ENCODE measurements at regions not wholly inside any gene's neighbourhood (a gene's known extent, or its start where the extent isn't known, plus 50 kb on each side); places are given as distances from the start of the nearest gene placed in this dataset.
"Not testable (repeated sequence)": the region's sequence is repeated elsewhere in the genome, so short reads cannot be mapped to it uniquely, and the experiment has no call there.

DNA sequence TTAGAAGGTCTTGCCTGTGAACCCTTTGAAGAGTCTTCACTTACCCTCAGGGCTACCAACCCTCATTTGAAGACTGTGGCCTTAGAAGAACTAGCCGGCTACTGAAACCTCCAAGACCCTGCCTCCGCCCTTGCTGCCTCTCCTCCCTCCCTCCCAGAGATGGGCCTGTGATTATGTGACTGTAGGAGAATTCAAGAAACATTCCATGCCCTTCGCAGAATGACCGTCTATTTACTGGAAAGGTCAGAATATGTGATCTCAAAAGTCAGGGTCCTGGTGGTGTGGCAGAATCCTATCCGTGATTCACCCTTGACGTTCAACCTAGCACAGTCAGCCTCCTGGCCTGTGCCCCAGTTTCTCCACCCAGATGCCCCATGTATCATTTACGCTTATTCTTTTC is 109.6 kb downstream of the CTNND1 start:
- no peak for DNase-seq

- no peak for DNase-seq
Measured at GRCh38 chr11:57873196-57873911, 111.8 kb downstream of the CTNND1 start.

GRCh38 chr11:57874981-57875380 is 113.4 kb downstream of the CTNND1 start:
- peak in 1 of 56 donors; percentile 0 for DNase-seq

- DNase-seq = no peak
Measured at GRCh38 chr11:57881647-57882046, 120.0 kb downstream of the CTNND1 start.

GRCh38 chr11:57883630-57884029 is 122.0 kb downstream of the CTNND1 start:
- no peak for DNase-seq

- DNase-seq = peak in 1 of 56 donors; percentile 4
Measured at GRCh38 chr11:57885298-57886050, 123.9 kb downstream of the CTNND1 start.

- no peak for DNase-seq
Measured at GRCh38 chr11:57888386-57888785, 126.8 kb downstream of the CTNND1 start.

DNA sequence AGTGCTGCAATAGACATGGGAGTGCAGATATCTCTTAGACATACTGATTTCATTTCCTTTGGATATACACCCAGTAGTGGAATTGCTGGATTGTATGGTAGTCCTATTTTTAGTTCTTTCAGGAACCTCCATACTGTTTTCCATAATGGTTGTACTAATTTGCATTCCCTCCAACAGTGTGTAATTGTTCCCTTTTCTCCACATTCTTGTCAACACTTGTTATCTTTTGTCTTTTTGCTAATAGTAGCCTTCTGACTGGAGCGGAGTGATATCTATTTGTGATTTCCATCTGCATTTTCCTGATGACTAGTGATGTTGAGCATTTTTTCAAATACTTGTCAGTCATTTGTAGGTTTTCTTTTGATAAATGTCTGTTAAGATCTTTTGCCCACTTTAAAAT is 128.9 kb downstream of the CTNND1 start:
- DNase-seq = no peak

DNA sequence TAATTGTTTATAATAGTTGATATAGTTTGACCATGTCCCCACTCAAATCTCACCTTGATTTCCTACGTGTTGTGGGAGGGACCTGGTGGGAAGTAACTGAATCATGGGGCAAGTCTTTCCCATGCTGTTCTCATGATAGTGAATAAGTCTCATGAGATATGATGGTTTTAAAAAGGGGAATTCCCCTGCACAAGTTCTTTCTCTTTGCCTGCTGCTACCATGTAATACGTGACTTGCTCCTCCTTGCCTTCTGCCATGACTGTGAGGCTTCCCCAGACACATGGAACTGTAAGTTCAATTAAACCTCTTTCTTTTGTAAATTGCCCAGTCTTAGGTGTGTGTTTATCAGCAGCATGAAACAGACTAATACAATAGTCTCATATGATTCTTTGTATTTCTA is 130.5 kb upstream of the OR9Q1 start:
- not testable (repeated sequence) for DNase-seq

DNA sequence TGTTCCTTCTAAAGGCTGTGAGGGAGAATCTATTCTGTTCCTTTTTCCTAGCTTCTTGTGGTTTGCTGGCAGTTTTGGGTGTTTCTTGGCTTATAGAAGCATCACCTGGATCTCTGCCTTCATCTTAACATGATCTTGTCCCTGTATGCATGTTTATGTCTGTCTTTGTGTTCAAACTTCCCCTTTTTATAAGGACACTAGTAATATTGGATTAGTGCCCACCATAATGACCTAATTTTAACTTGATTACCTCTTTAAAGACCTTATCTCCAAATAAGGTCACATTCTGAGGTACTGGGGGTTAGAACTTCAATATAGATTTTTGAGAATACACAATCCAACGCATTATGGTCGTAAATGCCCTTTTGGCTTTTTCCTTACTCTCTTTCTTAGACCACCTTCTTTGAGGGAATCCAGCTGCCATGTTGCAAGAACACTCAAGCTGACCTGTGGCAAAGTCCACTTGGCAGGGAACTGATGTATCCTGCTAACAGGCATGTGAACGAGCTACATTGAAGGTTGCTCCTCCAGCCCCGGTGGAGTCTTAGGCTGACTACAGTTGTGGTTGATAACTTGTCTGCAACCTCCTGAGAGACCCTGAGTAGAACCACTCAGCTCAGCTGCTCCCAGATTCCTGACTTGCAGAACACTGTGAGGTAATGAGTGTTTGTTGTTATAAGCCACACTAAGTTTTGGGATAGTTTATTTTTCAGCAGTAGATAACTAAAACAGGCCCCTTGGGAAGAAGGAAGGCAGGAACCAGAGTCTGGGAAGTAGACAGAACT is 127.1 kb upstream of the OR9Q1 start:
- no peak for DNase-seq

DNA sequence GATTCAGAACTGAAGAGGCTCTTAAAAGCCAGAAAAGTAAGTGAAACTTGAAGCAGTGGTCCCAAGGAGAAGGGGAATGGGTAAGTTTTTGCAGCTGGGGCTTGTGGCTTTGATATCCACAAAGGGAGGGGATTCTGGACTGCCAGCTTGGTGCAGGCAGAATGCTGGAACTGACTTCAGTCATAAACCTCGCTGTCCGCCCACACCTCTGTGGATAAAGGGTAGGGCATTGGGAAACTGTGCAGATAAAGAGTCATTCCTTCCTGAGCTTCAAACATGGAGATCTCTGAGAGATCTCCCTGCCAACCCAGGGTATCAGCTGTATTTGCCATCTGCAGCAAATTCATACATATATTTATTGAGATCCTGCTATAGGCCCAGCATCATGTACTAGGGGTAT is 124.3 kb upstream of the OR9Q1 start:
- DNase-seq = no peak

DNA sequence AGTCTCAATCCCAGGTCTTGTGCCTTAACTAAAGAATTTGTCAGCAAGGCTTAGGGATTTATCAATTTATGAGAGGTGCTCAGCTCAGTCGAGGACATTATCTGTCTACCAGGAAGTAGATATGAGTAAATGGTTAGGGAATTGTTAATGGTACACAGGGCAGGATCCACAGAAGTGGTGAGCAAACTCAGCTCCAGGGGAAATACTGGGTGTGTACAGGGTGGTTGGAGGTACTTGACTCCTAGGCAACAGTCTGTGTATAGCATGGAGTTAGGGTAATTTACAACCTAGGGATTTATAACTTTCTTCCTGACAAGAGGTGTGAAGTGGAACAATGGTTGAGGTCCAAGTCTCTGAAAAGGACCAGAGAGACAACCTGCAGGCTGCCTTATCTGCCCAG is 123.4 kb upstream of the OR9Q1 start:
- no peak for DNase-seq

DNA sequence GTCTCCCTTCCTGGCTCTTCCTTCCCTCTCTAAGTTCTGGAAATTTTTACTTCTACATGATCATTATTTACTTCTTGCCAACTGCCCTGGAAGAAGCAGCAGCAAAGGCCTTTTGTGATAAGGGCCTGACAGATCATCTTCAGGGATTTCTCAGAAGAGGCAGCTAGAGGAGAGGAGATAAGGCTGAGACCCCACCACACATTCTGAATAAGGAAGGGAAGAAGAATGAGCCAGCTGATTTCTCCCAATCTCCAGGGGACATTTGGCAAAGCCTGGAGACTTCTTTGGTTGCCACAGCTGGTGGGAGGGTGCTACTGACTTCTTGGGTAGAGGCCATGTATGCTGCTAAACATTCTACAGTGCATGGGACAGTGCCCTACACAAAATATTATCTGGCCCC is 122.4 kb upstream of the OR9Q1 start:
- no peak for DNase-seq

DNA sequence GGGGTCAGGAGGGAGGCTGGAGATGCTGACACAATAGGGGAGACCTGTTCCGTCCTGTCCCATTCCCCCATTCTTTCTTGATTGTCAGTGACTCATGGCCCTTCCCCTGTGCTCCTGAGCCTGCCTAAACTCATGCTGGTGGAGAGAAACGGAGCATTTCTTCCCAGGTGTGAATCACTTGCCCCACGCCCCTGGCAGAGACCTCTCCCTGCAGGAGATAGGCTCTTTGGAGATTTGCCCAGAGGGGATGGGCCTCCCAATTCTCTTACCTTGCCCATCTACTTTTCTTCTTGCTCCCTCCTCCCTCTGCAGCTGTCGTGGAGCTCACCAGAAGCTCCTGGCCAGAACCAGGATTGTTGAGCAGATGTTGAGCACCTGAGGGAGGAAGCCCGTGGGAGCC is 121.9 kb upstream of the OR9Q1 start:
- no peak for DNase-seq

GRCh38 chr11:57903011-57903410 is 120.7 kb upstream of the OR9Q1 start:
- no peak for DNase-seq

GRCh38 chr11:57903441-57904123 is 120.1 kb upstream of the OR9Q1 start:
- DNase-seq = peak in 2 of 56 donors; percentile 1 to 2

DNA sequence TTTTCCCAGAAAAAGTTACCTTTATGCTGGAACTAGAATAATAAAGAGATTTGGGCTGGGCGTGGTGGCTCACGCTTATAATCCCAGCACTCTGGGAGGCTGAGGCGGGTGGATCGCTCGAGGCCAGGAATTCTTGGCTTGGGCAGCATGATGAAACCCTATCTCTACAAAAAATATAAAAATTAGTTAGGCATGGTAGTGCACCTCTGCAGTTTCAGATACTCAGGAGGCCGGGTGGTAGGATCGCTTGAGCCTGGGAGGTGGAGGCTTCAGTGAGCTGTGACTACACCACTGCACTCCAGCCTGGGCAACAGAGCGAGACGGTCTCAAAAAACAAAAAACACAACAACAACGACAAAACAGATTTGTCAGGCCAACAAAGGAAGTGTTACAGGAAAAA is 119.3 kb upstream of the OR9Q1 start:
- DNase-seq = no peak

DNA sequence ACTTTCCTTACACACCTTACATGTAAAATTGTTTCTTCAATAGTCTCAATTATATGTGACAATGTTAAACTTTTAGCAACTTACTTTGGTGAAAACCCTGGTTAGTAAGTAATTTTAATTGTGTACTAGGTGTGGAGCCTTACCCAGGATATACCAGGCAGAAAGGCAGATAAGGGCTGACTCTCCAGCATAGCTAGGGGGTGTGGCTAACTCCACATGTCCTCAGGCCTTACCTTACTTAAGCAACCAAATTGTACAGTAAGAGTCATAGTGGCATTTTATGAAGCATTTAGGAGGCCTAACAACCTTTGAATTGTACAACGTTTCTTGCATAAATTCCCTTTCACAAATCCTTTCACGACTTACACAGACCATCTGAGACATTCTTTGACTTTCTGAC is 118.2 kb upstream of the OR9Q1 start:
- no peak for DNase-seq

DNA sequence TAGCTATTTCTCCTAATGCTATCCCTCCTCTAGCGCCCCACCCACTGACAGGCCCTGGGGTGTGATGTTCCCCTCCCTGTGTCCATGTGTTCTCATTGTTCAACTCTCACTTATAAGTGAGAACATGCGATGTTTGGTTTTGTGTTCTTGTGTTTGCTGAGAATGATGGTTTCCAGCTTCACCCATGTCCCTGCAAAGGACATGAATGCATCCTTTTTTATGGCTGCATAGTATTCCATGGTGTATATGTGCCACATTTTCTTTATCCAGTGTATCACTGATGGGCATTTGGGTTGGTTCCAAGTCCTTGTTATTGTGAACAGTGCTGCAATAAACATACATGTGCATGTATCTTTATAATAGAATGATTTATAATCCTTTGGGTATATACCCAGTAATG is 115.3 kb upstream of the OR9Q1 start:
- not testable (repeated sequence) for DNase-seq

DNA sequence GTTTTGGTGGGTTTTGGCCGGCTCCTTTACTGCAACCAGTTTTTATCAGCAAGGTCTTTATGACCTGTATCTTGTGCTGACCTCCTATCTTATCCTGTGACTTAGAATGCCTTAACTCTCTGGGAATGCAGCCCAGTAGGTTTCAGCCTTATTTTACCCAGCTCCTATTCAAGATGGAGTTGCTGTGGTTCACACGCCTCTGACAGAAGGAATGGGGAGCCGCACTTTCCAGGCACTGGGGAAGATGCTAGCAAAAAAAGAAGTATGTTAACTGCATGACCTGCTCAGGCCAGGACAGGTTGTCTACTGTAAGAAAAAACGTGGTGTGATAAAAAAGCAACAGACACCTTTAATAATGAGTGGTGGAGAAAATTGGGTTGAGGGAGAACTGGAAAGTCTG is 112.2 kb upstream of the OR9Q1 start:
- DNase-seq = not testable (repeated sequence)
